ENCODE measurements at regions not wholly inside any gene's neighbourhood (a gene's known extent, or its start where the extent isn't known, plus 50 kb on each side); places are given as distances from the start of the nearest gene placed in this dataset.

GRCh38 chr5:93337138-93337537, 243.9 kb downstream of the NR2F1-AS1 start:
- Histone ChIP-seq H3K4me3 (ENCODE audit: insufficient read depth in 1 of 2, low read depth in 1 of 2, low read length in 2 of 2) (no peak overlapping the region), H3K36me3 (ENCODE audit: control insufficient read depth in 1 of 2, insufficient read depth in 2 of 2, low read depth in 1 of 2, low read length in 2 of 2) (no peaks in the 10 kb centered on the region), H3K27ac (ENCODE audit: low read length, poor library complexity, severe bottlenecking) (no peak overlapping the region), H3K9me3 (ENCODE audit: control insufficient read depth, low read length) (no peaks in the 10 kb centered on the region), H2AFZ (ENCODE audit: low read depth, low read length) (no peak overlapping the region), H3K18ac (ENCODE audit: low read depth in 1 of 2, low read length in 2 of 2) (no peak overlapping the region), H3K14ac (ENCODE audit: low read length in 2 of 2) (no peak overlapping the region), H3K4me1 (ENCODE audit: control insufficient read depth, insufficient read depth, low read depth, low read length) (peaks cover under 1% of the 10 kb centered on the region), H3K9ac (ENCODE audit: low read length) (no peak overlapping the region), H3K27me3 (ENCODE audit: control insufficient read depth in 1 of 2, insufficient read depth in 1 of 2, low read length in 2 of 2) (no peaks in the 10 kb centered on the region), H3K79me1 (replicated peaks; ENCODE audit: low read length, poor library complexity, severe bottlenecking) (no peaks in the 10 kb centered on the region), H4K8ac (ENCODE audit: low read length) (no peak overlapping the region), H3K4ac (ENCODE audit: low read depth in 1 of 2, low read length in 2 of 2) (no peak overlapping the region), H2BK15ac (ENCODE audit: low read depth, poor library complexity, severe bottlenecking) (no peak overlapping the region), H4K91ac (ENCODE audit: low read length) (no peak overlapping the region), H3K4me2 (ENCODE audit: low read length, poor library complexity, severe bottlenecking) (no peak overlapping the region), H3K23ac (ENCODE audit: low read length in 2 of 2) (no peak overlapping the region), H2BK12ac (ENCODE audit: low read length in 2 of 2) (no peak overlapping the region), H2BK5ac (ENCODE audit: low read depth, low read length, poor library complexity, severe bottlenecking) (no peak overlapping the region), H2AK5ac (ENCODE audit: low read length, severe bottlenecking) (no peak overlapping the region), H2BK120ac (ENCODE audit: low read depth, low read length) (no peak overlapping the region)
- DNase-seq = no peak
- 90% methylated on average over 1 of the region's 2 CpGs for WGBS

- Histone ChIP-seq H2BK120ac (ENCODE audit: low read depth, low read length) (no peak overlapping the region), H3K36me3 (ENCODE audit: control insufficient read depth in 1 of 2, insufficient read depth in 2 of 2, low read depth in 1 of 2, low read length in 2 of 2) (no peaks in the 10 kb centered on the region), H2AFZ (ENCODE audit: low read depth, low read length) (no peak overlapping the region), H2AK5ac (ENCODE audit: low read length, severe bottlenecking) (no peak overlapping the region), H3K4me1 (ENCODE audit: control insufficient read depth, insufficient read depth, low read depth, low read length) (no peaks in the 10 kb centered on the region), H3K4ac (ENCODE audit: low read depth in 1 of 2, low read length in 2 of 2) (no peak overlapping the region), H2BK12ac (ENCODE audit: low read length in 2 of 2) (no peak overlapping the region), H3K27me3 (ENCODE audit: control insufficient read depth in 1 of 2, insufficient read depth in 1 of 2, low read length in 2 of 2) (no peaks in the 10 kb centered on the region), H3K9ac (ENCODE audit: low read length) (no peak overlapping the region), H4K91ac (ENCODE audit: low read length) (no peak overlapping the region), H3K79me1 (replicated peaks; ENCODE audit: low read length, poor library complexity, severe bottlenecking) (no peaks in the 10 kb centered on the region), H3K9me3 (ENCODE audit: control insufficient read depth, low read length) (no peaks in the 10 kb centered on the region), H3K27ac (ENCODE audit: low read length, poor library complexity, severe bottlenecking) (no peak overlapping the region), H3K4me3 (ENCODE audit: insufficient read depth in 1 of 2, low read depth in 1 of 2, low read length in 2 of 2) (no peak overlapping the region), H3K23ac (ENCODE audit: low read length in 2 of 2) (no peak overlapping the region), H2BK15ac (ENCODE audit: low read depth, poor library complexity, severe bottlenecking) (no peak overlapping the region), H3K4me2 (ENCODE audit: low read length, poor library complexity, severe bottlenecking) (no peak overlapping the region), H2BK5ac (ENCODE audit: low read depth, low read length, poor library complexity, severe bottlenecking) (no peak overlapping the region), H3K14ac (ENCODE audit: low read length in 2 of 2) (no peak overlapping the region), H3K18ac (ENCODE audit: low read depth in 1 of 2, low read length in 2 of 2) (no peak overlapping the region), H4K8ac (ENCODE audit: low read length) (no peak overlapping the region)
- DNase-seq = no peak
- WGBS = 79% methylated on average over 2 of the region's 3 CpGs
These were observed 244.5 kb downstream of the NR2F1-AS1 start for GRCh38 chr5:93336330-93337110.

- Histone ChIP-seq H2BK120ac (ENCODE audit: low read depth, low read length) (no peak overlapping the region), H3K79me1 (replicated peaks; ENCODE audit: low read length, poor library complexity, severe bottlenecking) (no peaks in the 10 kb centered on the region), H2BK5ac (ENCODE audit: low read depth, low read length, poor library complexity, severe bottlenecking) (no peak overlapping the region), H3K9ac (ENCODE audit: low read length) (no peak overlapping the region), H2AFZ (ENCODE audit: low read depth, low read length) (no peak overlapping the region), H3K9me3 (ENCODE audit: control insufficient read depth, low read length) (no peaks in the 10 kb centered on the region), H2AK5ac (ENCODE audit: low read length, severe bottlenecking) (no peak overlapping the region), H3K4me2 (ENCODE audit: low read length, poor library complexity, severe bottlenecking) (no peak overlapping the region), H4K91ac (ENCODE audit: low read length) (no peak overlapping the region), H3K27ac (ENCODE audit: low read length, poor library complexity, severe bottlenecking) (no peak overlapping the region), H3K4me1 (ENCODE audit: control insufficient read depth, insufficient read depth, low read depth, low read length) (no peaks in the 10 kb centered on the region), H3K36me3 (ENCODE audit: control insufficient read depth in 1 of 2, insufficient read depth in 2 of 2, low read depth in 1 of 2, low read length in 2 of 2) (no peaks in the 10 kb centered on the region), H2BK15ac (ENCODE audit: low read depth, poor library complexity, severe bottlenecking) (no peak overlapping the region), H4K8ac (ENCODE audit: low read length) (no peak overlapping the region), H3K4me3 (ENCODE audit: insufficient read depth in 1 of 2, low read depth in 1 of 2, low read length in 2 of 2) (no peak overlapping the region), H3K18ac (ENCODE audit: low read depth in 1 of 2, low read length in 2 of 2) (no peak overlapping the region), H2BK12ac (ENCODE audit: low read length in 2 of 2) (no peak overlapping the region), H3K14ac (ENCODE audit: low read length in 2 of 2) (no peak overlapping the region), H3K4ac (ENCODE audit: low read depth in 1 of 2, low read length in 2 of 2) (no peak overlapping the region), H3K23ac (ENCODE audit: low read length in 2 of 2) (no peak overlapping the region), H3K27me3 (ENCODE audit: control insufficient read depth in 1 of 2, insufficient read depth in 1 of 2, low read length in 2 of 2) (no peaks in the 10 kb centered on the region)
- no peak for DNase-seq
- WGBS = 96% methylated on average over 3 of the region's 3 CpGs
These were observed 249.2 kb downstream of the NR2F1-AS1 start for GRCh38 chr5:93331863-93332262.

- H4K91ac ChIP-seq (ENCODE audit: low read length) = no peak overlapping the region
- H2AK5ac ChIP-seq (ENCODE audit: low read length, severe bottlenecking) = no peak overlapping the region
- no peaks in the 10 kb centered on the region for H3K9me3 ChIP-seq (ENCODE audit: control insufficient read depth, low read length)
- no peak overlapping the region for H3K27ac ChIP-seq (ENCODE audit: low read length, poor library complexity, severe bottlenecking)
- H2AFZ ChIP-seq (ENCODE audit: low read depth, low read length) = no peak overlapping the region
- WGBS = no CpG with 5 or more reads among the region's 1 CpG
- no peak overlapping the region for H2BK12ac ChIP-seq (ENCODE audit: low read length in 2 of 2)
- H3K4me3 ChIP-seq (ENCODE audit: insufficient read depth in 1 of 2, low read depth in 1 of 2, low read length in 2 of 2) = no peak overlapping the region
- H2BK15ac ChIP-seq (ENCODE audit: low read depth, poor library complexity, severe bottlenecking) = no peak overlapping the region
- no peaks in the 10 kb centered on the region for H3K79me1 ChIP-seq (replicated peaks; ENCODE audit: low read length, poor library complexity, severe bottlenecking)
- DNase-seq = no peak
- no peaks in the 10 kb centered on the region for H3K27me3 ChIP-seq (ENCODE audit: control insufficient read depth in 1 of 2, insufficient read depth in 1 of 2, low read length in 2 of 2)
- no peaks in the 10 kb centered on the region for H3K4me1 ChIP-seq (ENCODE audit: control insufficient read depth, insufficient read depth, low read depth, low read length)
- H3K9ac ChIP-seq (ENCODE audit: low read length) = peak overlapping the region; percentile 46
- H3K18ac ChIP-seq (ENCODE audit: low read depth in 1 of 2, low read length in 2 of 2) = no peak overlapping the region
- H2BK5ac ChIP-seq (ENCODE audit: low read depth, low read length, poor library complexity, severe bottlenecking) = no peak overlapping the region
- H3K14ac ChIP-seq (ENCODE audit: low read length in 2 of 2) = no peak overlapping the region
- H3K36me3 ChIP-seq (ENCODE audit: control insufficient read depth in 1 of 2, insufficient read depth in 2 of 2, low read depth in 1 of 2, low read length in 2 of 2) = no peaks in the 10 kb centered on the region
- no peak overlapping the region for H3K23ac ChIP-seq (ENCODE audit: low read length in 2 of 2)
- H4K8ac ChIP-seq (ENCODE audit: low read length) = no peak overlapping the region
- H2BK120ac ChIP-seq (ENCODE audit: low read depth, low read length) = no peak overlapping the region
- H3K4me2 ChIP-seq (ENCODE audit: low read length, poor library complexity, severe bottlenecking) = no peak overlapping the region
- no peak overlapping the region for H3K4ac ChIP-seq (ENCODE audit: low read depth in 1 of 2, low read length in 2 of 2)
These were observed 249.8 kb downstream of the NR2F1-AS1 start for GRCh38 chr5:93331241-93331640.
